ENCODE measurements at regions not wholly inside any gene's neighbourhood (a gene's known extent, or its start where the extent isn't known, plus 50 kb on each side); places are given as distances from the start of the nearest gene placed in this dataset.

GRCh38 chr11:112685111-112685510 lies 276.1 kb upstream of the NCAM1 start:
- BruUV-seq (replicated peaks): no TSS peak
- TF ChIP-seq TCF7L2 (IDR thresholded peaks at IDR 0.05; ENCODE audit: borderline replicate concordance, extremely low read depth, insufficient read depth, insufficient read length) (no peak), RAD21 (IDR thresholded peaks at IDR 0.05; ENCODE audit: low read depth) (no peak), ATF3 (IDR thresholded peaks at IDR 0.05) (no peak), EGR1 (IDR thresholded peaks at IDR 0.05; ENCODE audit: low read depth) (no peak), ZBTB33 (IDR thresholded peaks at IDR 0.05; ENCODE audit: extremely low read depth, insufficient replicate concordance, low read length) (no peak), CTCF (IDR thresholded peaks at IDR 0.05 in 2 of 3, conservative IDR thresholded peaks at IDR 0.05 in 1 of 3; ENCODE audit: borderline replicate concordance in 1 of 3, insufficient read depth in 1 of 3, low read depth in 2 of 3, low read length in 2 of 3) (no peak), REST (IDR thresholded peaks at IDR 0.05; ENCODE audit: low read depth) (no peak), ZNF274 (IDR thresholded peaks at IDR 0.05; ENCODE audit: low read depth, low read length) (no peak), EZH2 (IDR thresholded peaks at IDR 0.05) (no peak), POLR2AphosphoS5 (IDR thresholded peaks at IDR 0.05; ENCODE audit: low read depth, low read length) (no peak), YY1 (IDR thresholded peaks at IDR 0.05; ENCODE audit: extremely low read depth, insufficient replicate concordance, low read depth, low read length) (no peak), SP1 (IDR thresholded peaks at IDR 0.05; ENCODE audit: low read depth) (no peak), CBX3 (IDR thresholded peaks at IDR 0.05; ENCODE audit: low read depth) (no peak), MAX (IDR thresholded peaks at IDR 0.05) (no peak), SIN3A (IDR thresholded peaks at IDR 0.05; ENCODE audit: low read depth) (no peak)
- no peaks in the 10 kb centered on the region for H3K9me3 ChIP-seq (ENCODE audit: control insufficient read depth in 1 of 2, insufficient read depth in 1 of 2, low read depth in 1 of 2, low read length in 2 of 2)
- no peak overlapping the region for H3K27ac ChIP-seq (ENCODE audit: low read depth, low read length)
- no peaks in the 10 kb centered on the region for H3K36me3 ChIP-seq (ENCODE audit: control insufficient read depth in 1 of 2, insufficient read depth in 2 of 2, low read length in 2 of 2)
- H3K9ac ChIP-seq (ENCODE audit: low read length): no peak overlapping the region
- ChIA-PET RAD21 (ENCODE audit: low non-redundant PET in 1 of 2, low total read pairs in 2 of 2, uncharacterized antibody in 2 of 2, unreplicated experiment in 2 of 2) (no interaction called here), POLR2A (no interaction called here), CTCF (no interaction called here)
- no peak overlapping the region for H2AFZ ChIP-seq (ENCODE audit: low read depth, low read length, poor library complexity, severe bottlenecking)
- H4K20me1 ChIP-seq (ENCODE audit: insufficient read depth): no peaks in the 10 kb centered on the region
- no peak overlapping the region for H3K4me2 ChIP-seq (ENCODE audit: low read length)
- no peaks in the 10 kb centered on the region for H3K9me2 ChIP-seq (ENCODE audit: insufficient read depth)
- no peaks in the 10 kb centered on the region for H3K4me1 ChIP-seq (ENCODE audit: control insufficient read depth in 1 of 2, insufficient read depth in 2 of 2, low read length in 2 of 2)
- ATAC-seq: no peak
- no peak overlapping the region for H3K4me3 ChIP-seq (replicated peaks in 1 of 2; ENCODE audit: low read depth in 1 of 2, low read length in 2 of 2)
- H3K79me2 ChIP-seq (ENCODE audit: insufficient read depth, low read length): no peaks in the 10 kb centered on the region
- DNase-seq (ENCODE audit: low read depth, low spot score): no peak
- intact Hi-C loops (cut with micrococcal nuclease): no loop called here
- H3K27me3 ChIP-seq (ENCODE audit: insufficient read depth, low read length): peaks cover 19% of the 10 kb centered on the region

Measured in HCT116 (cell line).